Heart right ventricle (tissue), 16 donors: ENCODE measurements at regions not wholly inside any gene's neighbourhood (a gene's known extent, or its start where the extent isn't known, plus 50 kb on each side); places are given as distances from the start of the nearest gene placed in this dataset.

Experiments
- ATAC-seq, 8 donors: fragments of 200-7000 bp; cut with Tn5 transposase; one replicate each; pipeline ENCODE4 v1.9.1; 2020; ENCODE audit warnings: mild to moderate bottlenecking in 8 of 8, moderate library complexity in 8 of 8, moderate number of reproducible peaks in 1 of 8
- DNase-seq, 2 donors: peaks; one replicate each; pipeline ENCODE4 v3.0.0-alpha.2; 2020
- H3K27ac ChIP-seq, 10 donors: fragments of 200-600 bp; sonication (generic) in 2 of 10; one replicate each; pipeline versions ENCODE4 v1.5.0 to v1.8.0; 2020 to 2022; ENCODE audit warnings: mild to moderate bottlenecking in 3 of 10
- H3K27me3 ChIP-seq, 7 donors: fragments of 200-600 bp; one replicate each; pipeline ENCODE4 v1.8.0; 2021 to 2022; ENCODE audit warnings: mild to moderate bottlenecking in 2 of 7
- H3K36me3 ChIP-seq, 9 donors: fragments of 200-600 bp; sonication (generic) in 1 of 9; one replicate each; pipeline versions ENCODE4 v1.5.0 to v1.8.0; 2020 to 2022; ENCODE audit warnings: mild to moderate bottlenecking in 2 of 9
- H3K4me1 ChIP-seq, 9 donors: fragments of 200-600 bp; sonication (generic) in 1 of 9; one replicate each; pipeline versions ENCODE4 v1.5.0 to v1.8.0; 2020 to 2022; ENCODE audit warnings: mild to moderate bottlenecking in 4 of 9
- H3K4me3 ChIP-seq, 10 donors: fragments of 200-600 bp; sonication (generic) in 2 of 10; one replicate each; pipeline versions ENCODE4 v1.5.0 to v1.8.0; 2020 to 2022; ENCODE audit warnings: mild to moderate bottlenecking in 7 of 10, moderate library complexity in 2 of 10
- H3K9me3 ChIP-seq, 11 donors: fragments of 200-600 bp in 10 of 11; sonication (generic) in 2 of 11; one replicate each; pipeline versions ENCODE4 v1.5.0 to v1.8.0; 2013 to 2022; ENCODE audit warnings: mild to moderate bottlenecking in 2 of 11, control low read depth in 1 of 11, moderate library complexity in 1 of 11
- CTCF ChIP-seq, 9 donors: fragments of 200-600 bp; sonication (generic) in 2 of 9; IDR thresholded peaks; one replicate each; pipeline versions ENCODE4 v1.5.0 to v1.8.0; 2021 to 2022; ENCODE audit warnings: antibody characterized with exemption in 9 of 9, mild to moderate bottlenecking in 5 of 9, moderate library complexity in 1 of 9
- WGBS, 2 donors: extraction: QIAGEN DNeasy Blood & Tissue Kit; methylation state at CpG; one replicate each; pipeline ENCODE4 v1.1.7; 2013; ENCODE audit warnings: inconsistent platforms in 1 of 2; 5-methylcytosine and 5-hydroxymethylcytosine counted together
- intact Hi-C, 10 donors: fragments of 100-400 bp; cut with DNase I; formaldehyde crosslinking; loops; one replicate each; pipeline versions ENCODE4 v1.11.1 to v1.14.2; 2022
- donor health status: Arrhythmogenic right ventricular cardiomyopathy.
- donor health status: ischemic (EF 13 %, LVEDD 7.1; RV severe dilation, severe dysfunction).
- donor health status: healthy with polysubstance abuse.
- donor health status: DM: no; HTN: yes; CAD: no.
- donor health status: DM: no; HTN: no; CAD: no.
- donor health status: ischemic (EF 25% LVEDD 6.9; RV normal size, moderate dysfunction).
- donor health status: ischemic (EF 25% LVEDD 5.7; RV mildly dilated, moderate dysfunction).
- donor health status: healthy.
- donor health status: DM: yes; HTN: yes; CAD: no.
- donor health status: Ischemic cardiomyopathy.
- donor health status: ischemic (EF 35%, LVEDD 5.7; RV mildly dilated, moderate dysfunction).
- donor health status: nonischemic (EF 11% LVEDD 7.7; RV severe dilation, severe dysfunction).
- donor health status: DM: yes; HTN: yes; CAD: no.
- donor health status: PGD.
- donor health status: ischemic (EF 29% LVEDD 5.4; RV normal size, mild dysfunction).
- donor health status: nonischemic (EF 23%, LVEDD 6.1; RV moderate dilation, normal function).

- Histone ChIP-seq H3K4me3 (no peak overlapping the region), H3K36me3 (no peaks in the 10 kb centered on the region), H3K9me3 (no peaks in the 10 kb centered on the region), H3K4me1 (no peaks in the 10 kb centered on the region), H3K27ac (no peak overlapping the region), H3K27me3 (peaks cover 0 to 25% (median 0%) of the 10 kb centered on the region in 7 donors)
- 88 to 90% methylated on average over 3 of the region's 3 CpGs for WGBS, 2 donors
- no peak for DNase-seq
- ATAC-seq, result no peak
- intact Hi-C loops, result no loop called here
- no peak for TF ChIP-seq CTCF (IDR thresholded peaks at IDR 0.05)
Observed at GRCh38 chr15:29411299-29411698, 141.7 kb upstream of the NSMCE3 start.

GRCh38 chr15:29410338-29410737, 140.7 kb upstream of the NSMCE3 start:
- H3K4me1 ChIP-seq, result no peaks in the 10 kb centered on the region
- H3K4me3 ChIP-seq, result no peak overlapping the region
- H3K9me3 ChIP-seq, result no peaks in the 10 kb centered on the region
- no peak overlapping the region for H3K27ac ChIP-seq
- H3K27me3 ChIP-seq, result peaks cover 0 to 29% (median 3%) of the 10 kb centered on the region in 7 donors
- ATAC-seq (no peak), DNase-seq (no peak)
- TF ChIP-seq CTCF (IDR thresholded peaks at IDR 0.05), result no peak
- intact Hi-C loops, result no loop called here
- WGBS, 2 donors, result 38 to 40% methylated on average over 9 of the region's 9 CpGs
- H3K36me3 ChIP-seq, result no peaks in the 10 kb centered on the region

GRCh38 chr15:29409890-29410289, 140.3 kb upstream of the NSMCE3 start:
- DNase-seq, result no peak
- WGBS, 2 donors, result 54 to 60% methylated on average over 8 of the region's 8 CpGs
- intact Hi-C loops, result no loop called here

GRCh38 chr15:29405564-29405963, 135.9 kb upstream of the NSMCE3 start:
- 88 to 93% methylated on average over 12 of the region's 12 CpGs for WGBS, 2 donors

More at GRCh38 chr15:29409890-29410289, 140.3 kb upstream of the NSMCE3 start:
- Histone ChIP-seq H3K4me1 (no peaks in the 10 kb centered on the region), H3K27me3 (peaks cover 0 to 31% (median 7%) of the 10 kb centered on the region in 7 donors), H3K4me3 (no peak overlapping the region), H3K36me3 (no peaks in the 10 kb centered on the region), H3K27ac (no peak overlapping the region), H3K9me3 (no peaks in the 10 kb centered on the region)
- TF ChIP-seq CTCF (IDR thresholded peaks at IDR 0.05), result no peak
- ATAC-seq, result no peak

More at GRCh38 chr15:29405564-29405963, 135.9 kb upstream of the NSMCE3 start:
- Histone ChIP-seq H3K36me3 (no peaks in the 10 kb centered on the region), H3K4me3 (no peak overlapping the region), H3K27ac (no peak overlapping the region), H3K27me3 (peaks cover 0 to 31% (median 7%) of the 10 kb centered on the region in 7 donors), H3K4me1 (no peaks in the 10 kb centered on the region), H3K9me3 (no peaks in the 10 kb centered on the region)
- TF ChIP-seq CTCF (IDR thresholded peaks at IDR 0.05), result no peak
- ATAC-seq, result no peak
- intact Hi-C loops, result no loop called here
- DNase-seq, result no peak
